ENCODE measurements at regions not wholly inside any gene's neighbourhood (a gene's known extent, or its start where the extent isn't known, plus 50 kb on each side); places are given as distances from the start of the nearest gene placed in this dataset.

GRCh38 chr1:99110140-99111041 lies 105.7 kb upstream of the PLPPR5 start:
- no peak for TF ChIP-seq EZH2 (IDR thresholded peaks at IDR 0.05; ENCODE audit: insufficient read depth, poor library complexity, severe bottlenecking)
- no peak for TF ChIP-seq EZH2phosphoT487 (IDR thresholded peaks at IDR 0.05; ENCODE audit: insufficient read depth, low read depth)
- H3K9me3 ChIP-seq (ENCODE audit: low read depth) = no peaks in the 10 kb centered on the region
- 63 to 64% methylated on average over 6 of the region's 6 CpGs for WGBS, 2 experiments (ENCODE audit: low coverage in 1 of 2, low lambda C conversion rate in 2 of 2, missing lambda C conversion rate in 2 of 2)

GRCh38 chr1:99115231-99115630 lies 110.6 kb upstream of the PLPPR5 start:
- WGBS, 2 experiments (ENCODE audit: low coverage in 1 of 2, low lambda C conversion rate in 2 of 2, missing lambda C conversion rate in 2 of 2) = 36 to 48% methylated on average over 2 of the region's 2 CpGs
- no peak for DNase-seq

More at GRCh38 chr1:99110140-99111041, 105.7 kb upstream of the PLPPR5 start:
- Histone ChIP-seq H3K36me3 (ENCODE audit: low read depth) (no peaks in the 10 kb centered on the region), H3K9me2 (ENCODE audit: insufficient read depth) (no peaks in the 10 kb centered on the region), H3K4me2 (ENCODE audit: unreplicated experiment) (no peak overlapping the region), H3K9ac (no peak overlapping the region), H3F3A (ENCODE audit: insufficient read depth) (no peaks in the 10 kb centered on the region), H3K4me3 (no peak overlapping the region), H3K27ac (no peak overlapping the region), H4K20me1 (ENCODE audit: insufficient read depth) (no peaks in the 10 kb centered on the region), H3K79me2 (ENCODE audit: insufficient read depth) (no peaks in the 10 kb centered on the region), H2AFZ (no peak overlapping the region), H3K4me1 (ENCODE audit: insufficient read depth) (no peaks in the 10 kb centered on the region), H3K27me3 (replicated peaks; ENCODE audit: insufficient read depth) (no peaks in the 10 kb centered on the region)
- in situ Hi-C loops (cut with MboI) = no loop called here
- DNase-seq = no peak

GRCh38 chr1:99119188-99119587 lies 114.5 kb upstream of the PLPPR5 start:
- DNase-seq = no peak

More at GRCh38 chr1:99115231-99115630, 110.6 kb upstream of the PLPPR5 start:
- no peak overlapping the region for H2AFZ ChIP-seq
- H3K27me3 ChIP-seq (replicated peaks; ENCODE audit: insufficient read depth) = no peaks in the 10 kb centered on the region
- no peaks in the 10 kb centered on the region for H3K79me2 ChIP-seq (ENCODE audit: insufficient read depth)
- no peaks in the 10 kb centered on the region for H4K20me1 ChIP-seq (ENCODE audit: insufficient read depth)
- no peaks in the 10 kb centered on the region for H3K9me3 ChIP-seq (ENCODE audit: low read depth)
- H3K4me3 ChIP-seq = no peak overlapping the region
- no peak overlapping the region for H3K27ac ChIP-seq
- no peaks in the 10 kb centered on the region for H3K9me2 ChIP-seq (ENCODE audit: insufficient read depth)
- H3K9ac ChIP-seq = no peak overlapping the region
- in situ Hi-C loops (cut with MboI) = no loop called here
- no peaks in the 10 kb centered on the region for H3K4me1 ChIP-seq (ENCODE audit: insufficient read depth)
- no peaks in the 10 kb centered on the region for H3F3A ChIP-seq (ENCODE audit: insufficient read depth)
- TF ChIP-seq EZH2 (IDR thresholded peaks at IDR 0.05; ENCODE audit: insufficient read depth, poor library complexity, severe bottlenecking) (no peak), EZH2phosphoT487 (IDR thresholded peaks at IDR 0.05; ENCODE audit: insufficient read depth, low read depth) (no peak)
- no peaks in the 10 kb centered on the region for H3K36me3 ChIP-seq (ENCODE audit: low read depth)
- no peak overlapping the region for H3K4me2 ChIP-seq (ENCODE audit: unreplicated experiment)

GRCh38 chr1:99122039-99122438 lies 117.4 kb upstream of the PLPPR5 start:
- WGBS, 2 experiments (ENCODE audit: low coverage in 1 of 2, low lambda C conversion rate in 2 of 2, missing lambda C conversion rate in 2 of 2) = 72 to 77% methylated on average over 4 of the region's 4 CpGs
- no peaks in the 10 kb centered on the region for H3K36me3 ChIP-seq (ENCODE audit: low read depth)
- H3K27ac ChIP-seq = no peak overlapping the region
- in situ Hi-C loops (cut with MboI) = no loop called here
- no peaks in the 10 kb centered on the region for H4K20me1 ChIP-seq (ENCODE audit: insufficient read depth)
- no peak overlapping the region for H3K4me3 ChIP-seq
- H3K9me3 ChIP-seq (ENCODE audit: low read depth) = no peaks in the 10 kb centered on the region
- no peak overlapping the region for H3K9ac ChIP-seq
- H2AFZ ChIP-seq = no peak overlapping the region
- H3K4me2 ChIP-seq (ENCODE audit: unreplicated experiment) = no peak overlapping the region
- no peaks in the 10 kb centered on the region for H3F3A ChIP-seq (ENCODE audit: insufficient read depth)
- H3K4me1 ChIP-seq (ENCODE audit: insufficient read depth) = no peaks in the 10 kb centered on the region
- H3K79me2 ChIP-seq (ENCODE audit: insufficient read depth) = no peaks in the 10 kb centered on the region
- no peaks in the 10 kb centered on the region for H3K9me2 ChIP-seq (ENCODE audit: insufficient read depth)
- no peak for TF ChIP-seq EZH2 (IDR thresholded peaks at IDR 0.05; ENCODE audit: insufficient read depth, poor library complexity, severe bottlenecking)
- TF ChIP-seq EZH2phosphoT487 (IDR thresholded peaks at IDR 0.05; ENCODE audit: insufficient read depth, low read depth) = no peak
- no peak for DNase-seq
- no peaks in the 10 kb centered on the region for H3K27me3 ChIP-seq (replicated peaks; ENCODE audit: insufficient read depth)

More at GRCh38 chr1:99119188-99119587, 114.5 kb upstream of the PLPPR5 start:
- Histone ChIP-seq H2AFZ (no peak overlapping the region), H3K4me3 (no peak overlapping the region), H3K4me2 (ENCODE audit: unreplicated experiment) (no peak overlapping the region), H3K9me2 (ENCODE audit: insufficient read depth) (no peaks in the 10 kb centered on the region), H3K36me3 (ENCODE audit: low read depth) (no peaks in the 10 kb centered on the region), H4K20me1 (ENCODE audit: insufficient read depth) (no peaks in the 10 kb centered on the region), H3K9ac (no peak overlapping the region), H3K79me2 (ENCODE audit: insufficient read depth) (no peaks in the 10 kb centered on the region), H3F3A (ENCODE audit: insufficient read depth) (no peaks in the 10 kb centered on the region), H3K27me3 (replicated peaks; ENCODE audit: insufficient read depth) (no peaks in the 10 kb centered on the region), H3K27ac (no peak overlapping the region), H3K4me1 (ENCODE audit: insufficient read depth) (no peaks in the 10 kb centered on the region), H3K9me3 (ENCODE audit: low read depth) (no peaks in the 10 kb centered on the region)
- in situ Hi-C loops (cut with MboI) = no loop called here
- no peak for TF ChIP-seq EZH2 (IDR thresholded peaks at IDR 0.05; ENCODE audit: insufficient read depth, poor library complexity, severe bottlenecking)
- TF ChIP-seq EZH2phosphoT487 (IDR thresholded peaks at IDR 0.05; ENCODE audit: insufficient read depth, low read depth) = no peak
- 0% methylated on average over 2 of the region's 2 CpGs for WGBS, 2 experiments (ENCODE audit: low coverage in 1 of 2, low lambda C conversion rate in 2 of 2, missing lambda C conversion rate in 2 of 2)

Measured in GM23248 (cell line).